ENCODE measurements at regions not wholly inside any gene's neighbourhood (a gene's known extent, or its start where the extent isn't known, plus 50 kb on each side); places are given as distances from the start of the nearest gene placed in this dataset.

DNA sequence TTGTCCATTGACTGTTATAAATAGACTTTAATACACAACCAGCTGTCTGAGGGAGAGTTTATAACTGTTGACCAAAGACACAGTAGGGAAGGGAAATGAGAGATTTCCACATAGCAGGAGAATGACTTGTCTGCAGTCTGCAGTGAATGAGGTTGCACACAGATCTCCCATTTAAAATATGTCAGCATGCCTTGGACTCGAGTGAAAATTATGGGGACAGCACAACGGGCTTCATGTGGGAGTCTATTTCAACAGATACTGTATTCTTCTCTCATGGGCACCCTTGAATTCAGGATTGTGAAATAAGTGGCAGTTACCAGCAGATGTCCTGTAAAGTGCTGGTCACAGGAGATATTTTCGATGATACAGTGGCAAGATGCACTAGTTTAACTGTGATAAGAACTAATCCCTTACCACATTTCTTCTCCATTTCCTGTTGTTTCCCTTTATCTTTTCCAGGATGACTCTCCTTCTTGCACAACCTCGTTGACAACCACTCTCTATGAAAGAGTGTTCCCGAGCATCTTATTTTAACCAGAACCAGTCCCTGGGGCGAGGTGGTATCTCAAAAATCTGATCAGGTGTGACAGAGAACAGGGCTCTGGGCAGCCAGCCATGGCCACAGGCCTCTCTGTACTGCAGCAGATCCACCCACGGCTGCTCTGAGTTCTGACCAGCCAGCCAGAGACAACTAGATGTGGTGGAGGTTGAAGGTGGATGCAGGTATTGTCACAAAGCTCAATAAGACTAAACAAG is 51.5 kb upstream of the MAP3K1 start:
- TF ChIP-seq EP300 (conservative IDR thresholded peaks at IDR 0.05; ENCODE audit: poor library complexity, severe bottlenecking) = no peak
- TF ChIP-seq EZH2 (IDR thresholded peaks at IDR 0.05; ENCODE audit: borderline replicate concordance, insufficient read depth, low read length, poor library complexity, severe bottlenecking) = no peak
- TF ChIP-seq, protein P1, sequence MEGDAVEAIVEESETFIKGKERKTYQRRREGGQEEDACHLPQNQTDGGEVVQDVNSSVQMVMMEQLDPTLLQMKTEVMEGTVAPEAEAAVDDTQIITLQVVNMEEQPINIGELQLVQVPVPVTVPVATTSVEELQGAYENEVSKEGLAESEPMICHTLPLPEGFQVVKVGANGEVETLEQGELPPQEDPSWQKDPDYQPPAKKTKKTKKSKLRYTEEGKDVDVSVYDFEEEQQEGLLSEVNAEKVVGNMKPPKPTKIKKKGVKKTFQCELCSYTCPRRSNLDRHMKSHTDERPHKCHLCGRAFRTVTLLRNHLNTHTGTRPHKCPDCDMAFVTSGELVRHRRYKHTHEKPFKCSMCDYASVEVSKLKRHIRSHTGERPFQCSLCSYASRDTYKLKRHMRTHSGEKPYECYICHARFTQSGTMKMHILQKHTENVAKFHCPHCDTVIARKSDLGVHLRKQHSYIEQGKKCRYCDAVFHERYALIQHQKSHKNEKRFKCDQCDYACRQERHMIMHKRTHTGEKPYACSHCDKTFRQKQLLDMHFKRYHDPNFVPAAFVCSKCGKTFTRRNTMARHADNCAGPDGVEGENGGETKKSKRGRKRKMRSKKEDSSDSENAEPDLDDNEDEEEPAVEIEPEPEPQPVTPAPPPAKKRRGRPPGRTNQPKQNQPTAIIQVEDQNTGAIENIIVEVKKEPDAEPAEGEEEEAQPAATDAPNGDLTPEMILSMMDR (IDR thresholded peaks at IDR 0.05; ENCODE audit: poor library complexity, severe bottlenecking) = no peak
- TF ChIP-seq POLR2AphosphoS5 (IDR thresholded peaks at IDR 0.05) = no peak
- no peak for TF ChIP-seq TAF1 (IDR thresholded peaks at IDR 0.05; ENCODE audit: low read depth)
- no peak for TF ChIP-seq REST (IDR thresholded peaks at IDR 0.05; ENCODE audit: borderline replicate concordance)
- TF ChIP-seq SMC3 (conservative IDR thresholded peaks at IDR 0.05; ENCODE audit: poor library complexity) = no peak
- no peak for TF ChIP-seq RAD21 (conservative IDR thresholded peaks at IDR 0.05)
- no peak for TF ChIP-seq MXI1 (conservative IDR thresholded peaks at IDR 0.05; ENCODE audit: poor library complexity, severe bottlenecking)
